ENCODE measurements at regions not wholly inside any gene's neighbourhood (a gene's known extent, or its start where the extent isn't known, plus 50 kb on each side); places are given as distances from the start of the nearest gene placed in this dataset.

DNA sequence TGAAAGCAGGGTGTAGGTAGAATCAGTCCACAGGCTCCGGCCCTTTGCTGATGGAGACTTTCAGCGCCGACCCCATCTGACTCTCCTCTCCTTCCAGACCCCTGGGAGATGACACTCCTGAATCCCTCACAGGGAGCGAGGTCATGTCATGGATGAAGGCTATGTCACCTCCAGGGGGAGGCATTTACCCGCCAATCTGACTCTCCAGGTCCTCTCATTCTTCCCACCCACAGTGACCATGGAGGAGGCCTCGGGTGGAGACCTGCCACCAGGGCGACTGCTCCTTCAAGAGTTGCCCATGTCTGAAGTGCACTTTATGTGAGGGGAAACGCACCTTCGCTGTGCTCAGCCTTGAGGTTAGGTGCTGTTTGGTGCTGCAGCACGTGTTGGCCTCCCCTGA, 112.7 kb downstream of the KLF13 start:
- TF ChIP-seq CTCF (IDR thresholded peaks at IDR 0.05), result peak in 2 of 5 experiments; percentile 8 to 9
- no peak for TF ChIP-seq POLR2A (IDR thresholded peaks at IDR 0.05)
